K562 (cell line): ENCODE measurements at regions not wholly inside any gene's neighbourhood (a gene's known extent, or its start where the extent isn't known, plus 50 kb on each side); places are given as distances from the start of the nearest gene placed in this dataset.
"Not testable (repeated sequence)": the region's sequence is repeated elsewhere in the genome, so short reads cannot be mapped to it uniquely, and the experiment has no call there.

Experiments used
- ATAC-seq: fragments of 200-7000 bp; cut with Tn5 transposase; 3 replicates; pipeline ENCODE4 v1.9.1; 2020; ENCODE audit warnings: moderate library complexity
- BruUV-seq: library from RNA; stranded (reverse); fragments of 400-500 nt; replicated peaks from 2 replicates; lab custom pipeline; 2021; lab: Mats Ljungman, UMichigan
- CTCF ChIA-PET: fragments of 300-600 bp; formaldehyde crosslinking; extraction: SDS; loops from one replicate; lab custom pipeline; 2021; ENCODE audit warnings: low intra/inter-chr PET ratio; lab: Yijun Ruan, JAX
- POLR2A ChIA-PET: fragments of 300-600, 350-650 bp; sonication (Branson Sonifier 250); formaldehyde crosslinking; extraction: SDS; loops from one replicate; lab custom pipeline; 2021; ENCODE audit warnings: antibody characterized with exemption, inconsistent platforms; lab: Yijun Ruan, JAX
- DNase-seq, 4 experiments: peaks; one replicate each; pipeline versions ENCODE4 v3.0.0 to v3.0.0-alpha.2; 2011 to 2018; ENCODE audit warnings: low spot score in 3 of 4, mixed read lengths in 3 of 4; ENCODE audit errors: extremely low read depth in 1 of 4
- FAIRE-seq: peaks from 2 replicates; lab custom pipeline; 2011; peaks lifted over from hg19 to GRCh38; lab: Jason Lieb, UNC
- H2AFZ ChIP-seq: 2 replicates; pipeline ENCODE4 v1.6.0; 2011; ENCODE audit warnings: low read depth, low read length, control low read depth, inconsistent platforms
- H3K27ac ChIP-seq: fragments of 200-600 bp; 3 replicates; pipeline ENCODE4 v1.8.0; 2011; ENCODE audit warnings: low read depth, mild to moderate bottlenecking, control low read depth, inconsistent platforms, low read length, moderate library complexity, mixed read lengths; ENCODE audit errors: extremely low read depth
- H3K27me3 ChIP-seq, 2 experiments: fragments of 300-600 bp in 1 of 2; 2 replicates in 1 of 2; 3 replicates in 1 of 2; pipeline versions ENCODE4 v1.6.0 to v1.8.0; 2011; ENCODE audit warnings: inconsistent platforms in 2 of 2, low read length in 2 of 2, mild to moderate bottlenecking in 1 of 2, mixed read lengths in 1 of 2, moderate library complexity in 1 of 2; ENCODE audit not compliant: control insufficient read depth in 2 of 2, insufficient read depth in 2 of 2
- H3K36me3 ChIP-seq: fragments of 300-600 bp; 3 replicates; pipeline ENCODE4 v1.8.0; 2011; ENCODE audit warnings: mild to moderate bottlenecking, low read length, inconsistent platforms; ENCODE audit not compliant: control insufficient read depth, insufficient read depth
- H3K4me1 ChIP-seq, 2 experiments: fragments of 200-600 bp in 1 of 2; replicated peaks in 1 of 2; 2 replicates in 1 of 2; 3 replicates in 1 of 2; pipeline versions ENCODE4 v1.5.1 to v1.8.0; 2011; ENCODE audit warnings: inconsistent platforms in 2 of 2, low read length in 2 of 2, mild to moderate bottlenecking in 1 of 2, mixed read lengths in 1 of 2, moderate library complexity in 1 of 2; ENCODE audit not compliant: control insufficient read depth in 2 of 2, insufficient read depth in 2 of 2
- H3K4me2 ChIP-seq: 2 replicates; pipeline ENCODE4 v1.6.1; 2011; ENCODE audit warnings: low read length, control low read depth, inconsistent platforms, mixed read lengths; ENCODE audit not compliant: insufficient read depth
- H3K4me3 ChIP-seq: fragments of 200-600 bp; sonication (generic), shearing (Covaris generic); 2 replicates; pipeline ENCODE4 v1.5.1; 2016; ENCODE audit warnings: control low read depth, inconsistent platforms
- H3K79me2 ChIP-seq: fragments of 200-600 bp; 3 replicates; pipeline ENCODE4 v1.8.0; 2011; ENCODE audit warnings: low read length, inconsistent platforms; ENCODE audit not compliant: control insufficient read depth, insufficient read depth
- H3K9ac ChIP-seq, 2 experiments: 2 replicates each; pipeline versions ENCODE4 v1.6.0 to v1.6.1; 2011; ENCODE audit warnings: low read depth in 2 of 2, low read length in 2 of 2, control low read depth in 1 of 2, inconsistent platforms in 1 of 2, mild to moderate bottlenecking in 1 of 2, mixed read lengths in 1 of 2; ENCODE audit not compliant: insufficient read depth in 1 of 2
- H3K9me1 ChIP-seq: one replicate; pipeline ENCODE4 v1.6.0; 2011; ENCODE audit warnings: inconsistent platforms, mild to moderate bottlenecking, low read length, moderate library complexity; ENCODE audit not compliant: control insufficient read depth, insufficient read depth
- H3K9me3 ChIP-seq: replicated peaks from 2 replicates; pipeline ENCODE4 v1.5.1; 2011; ENCODE audit warnings: low read depth, low read length, inconsistent platforms; ENCODE audit not compliant: control insufficient read depth, insufficient read depth
- H4K20me1 ChIP-seq: replicated peaks from 2 replicates; pipeline ENCODE4 v1.6.1; 2011; ENCODE audit warnings: low read length, inconsistent platforms, mixed read lengths; ENCODE audit not compliant: control insufficient read depth, insufficient read depth
- ARID1B ChIP-seq: fragments of 450-650 bp; IDR thresholded peaks from 2 replicates; pipeline ENCODE4 v1.6.1; 2016; ENCODE audit warnings: antibody characterized with exemption, mild to moderate bottlenecking, inconsistent platforms
- C11orf30 ChIP-seq: fragments of 450-650 bp; IDR thresholded peaks from 2 replicates; pipeline ENCODE4 v1.6.1; 2016; ENCODE audit warnings: low read depth, mild to moderate bottlenecking
- CEBPG ChIP-seq, 3 experiments: fragments of 200-800 bp in 1 of 3; sonication (Bioruptor generic) in 1 of 3; sonication (generic) in 1 of 3; formaldehyde crosslinking in 1 of 3; IDR thresholded peaks in 2 of 3; conservative IDR thresholded peaks in 1 of 3; 2 replicates each; pipeline versions ENCODE4 v1.6.1 to v1.8.0; 2016 to 2022; ENCODE audit warnings: missing compliant biosample characterization in 2 of 3, missing genetic modification characterization in 2 of 3, mild to moderate bottlenecking in 1 of 3, missing genetic modification reagents in 1 of 3
- EP300 ChIP-seq: IDR thresholded peaks from 2 replicates; pipeline ENCODE4 v1.6.1; 2012; ENCODE audit warnings: low read length, improper control_type of control experiment
- GABPA ChIP-seq: fragments of 200-800 bp; sonication (Bioruptor generic); conservative IDR thresholded peaks from 2 replicates; pipeline ENCODE4 v1.6.1; 2016; ENCODE audit warnings: low read depth, missing genetic modification characterization, missing compliant biosample characterization
- GATAD2B ChIP-seq: fragments of 450-650 bp; IDR thresholded peaks from 2 replicates; pipeline ENCODE4 v1.6.1; 2017; ENCODE audit warnings: mild to moderate bottlenecking, borderline replicate concordance
- HDAC2 ChIP-seq: fragments of 450-650 bp; IDR thresholded peaks from 2 replicates; pipeline ENCODE4 v1.6.1; 2016; ENCODE audit warnings: mild to moderate bottlenecking
- JUND ChIP-seq, 2 experiments: IDR thresholded peaks; 2 replicates in 1 of 2; 3 replicates in 1 of 2; pipeline ENCODE4 v1.6.1; 2011; ENCODE audit warnings: borderline replicate concordance in 2 of 2, low read depth in 2 of 2, low read length in 2 of 2, improper control_type of control experiment in 1 of 2, missing biosample characterization in 1 of 2, missing genetic modification characterization in 1 of 2, missing genetic modification reagents in 1 of 2
- KDM1A ChIP-seq, 2 experiments: fragments of 450-650 bp; IDR thresholded peaks; 2 replicates each; pipeline ENCODE4 v1.6.1; 2016; ENCODE audit warnings: mild to moderate bottlenecking in 2 of 2
- LEF1 ChIP-seq: fragments of 450-650 bp; IDR thresholded peaks from 2 replicates; pipeline ENCODE4 v1.6.1; 2016; ENCODE audit warnings: mild to moderate bottlenecking
- MEIS2 ChIP-seq: fragments of 450-650 bp; IDR thresholded peaks from 2 replicates; pipeline ENCODE4 v1.6.1; 2014; ENCODE audit warnings: mild to moderate bottlenecking; ENCODE audit not compliant: partially characterized antibody
- RCOR1 ChIP-seq, 2 experiments: IDR thresholded peaks; 2 replicates each; pipeline ENCODE4 v1.6.1; 2012; ENCODE audit warnings: low read depth in 2 of 2, low read length in 2 of 2, borderline replicate concordance in 1 of 2, improper control_type of control experiment in 1 of 2
- RNF2 ChIP-seq: sonication (generic); IDR thresholded peaks from 2 replicates; pipeline ENCODE4 v1.6.1; 2016
- SMARCA4 ChIP-seq: fragments of 450-650 bp; IDR thresholded peaks from 2 replicates; pipeline ENCODE4 v1.6.1; 2016
- SMARCE1 ChIP-seq: fragments of 450-650 bp; IDR thresholded peaks from 2 replicates; pipeline ENCODE4 v1.7.1; 2016; ENCODE audit warnings: mild to moderate bottlenecking
- SOX6 ChIP-seq: fragments of 450-650 bp; IDR thresholded peaks from 2 replicates; pipeline ENCODE4 v1.6.1; 2014; ENCODE audit warnings: mild to moderate bottlenecking
- STAT5A ChIP-seq: IDR thresholded peaks from 2 replicates; pipeline ENCODE4 v1.6.1; 2012; ENCODE audit warnings: low read length, inconsistent platforms, borderline replicate concordance
- WGBS: fragments of 100-300 bp; shearing (Covaris generic); methylation state at CpG from one replicate; pipeline ENCODE4 v1.1.6; 2016; ENCODE audit warnings: low coverage, mixed read lengths; ENCODE audit not compliant: insufficient coverage; ENCODE audit errors: missing lambda C conversion rate; 5-methylcytosine and 5-hydroxymethylcytosine counted together
- in situ Hi-C: fragments of 300-500 bp; cut with MboI; formaldehyde crosslinking; loops from 4 replicates; pipeline ENCODE4 v1.15.0; 2018; ENCODE audit warnings: inconsistent platforms, mixed read lengths
- intact Hi-C: fragments of 100-400 bp; cut with micrococcal nuclease; formaldehyde crosslinking; loops from 2 replicates; pipeline ENCODE4 v1.14.2; 2022
- TF ChIP-seq, protein P1 (sequence below): IDR thresholded peaks from 2 replicates; pipeline ENCODE4 v1.6.1; 2014; ENCODE audit warnings: antibody characterized with exemption
- TF ChIP-seq, protein P2 (sequence below), 2 experiments: IDR thresholded peaks in 1 of 2; conservative IDR thresholded peaks in 1 of 2; 2 replicates each; pipeline ENCODE4 v1.6.1; 2016; ENCODE audit warnings: low read depth in 2 of 2, mild to moderate bottlenecking in 1 of 2, missing compliant biosample characterization in 1 of 2, missing genetic modification characterization in 1 of 2, moderate library complexity in 1 of 2

DNA sequence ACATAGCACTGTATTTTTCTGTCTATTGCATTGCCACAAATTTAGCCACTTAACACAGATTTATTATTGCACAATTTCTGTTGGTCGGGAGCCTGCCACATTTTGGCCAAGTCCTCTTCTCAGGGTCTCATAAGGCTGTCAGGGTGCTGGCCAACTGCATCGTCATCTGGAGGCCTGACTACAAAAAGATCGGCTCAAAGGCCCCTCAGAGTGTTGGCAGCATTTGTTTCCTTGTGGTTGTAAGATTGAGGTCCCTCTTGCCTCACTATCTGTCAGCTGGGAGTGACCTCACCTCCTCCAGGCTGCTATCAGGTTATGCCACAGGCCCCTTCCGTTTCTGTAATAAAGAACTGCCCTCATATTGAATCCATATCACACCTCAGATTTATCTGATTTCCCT, 67.3 kb upstream of the BDP1 start:
- 0% methylated on average over 4 of the region's 4 CpGs for WGBS
- H3K9me3 ChIP-seq, H3K4me3 ChIP-seq, CTCF ChIA-PET, H3K79me2 ChIP-seq, BruUV-seq, H4K20me1 ChIP-seq, intact Hi-C loops, H3K27me3 ChIP-seq, H3K36me3 ChIP-seq, in situ Hi-C loops, H3K9ac ChIP-seq, H3K4me1 ChIP-seq, POLR2A ChIA-PET, H3K27ac ChIP-seq, H3K9me1 ChIP-seq, H2AFZ ChIP-seq: not testable (repeated sequence)
- DNase-seq: peak; percentile 38 to 87 (median 55)
- peak; percentile 86 for FAIRE-seq
- peak; percentile 88 for ATAC-seq
- H3K4me2 ChIP-seq: peak overlapping the region; percentile 11; the same call in 1 of the 2 replicates
- TF ChIP-seq LEF1: peak; percentile 47; the same call in 1 of the 2 replicates
- TF ChIP-seq HDAC2: peak; percentile 68; the same call in 1 of the 2 replicates
- peak; percentile 89 to 90 for TF ChIP-seq KDM1A (IDR thresholded peaks at IDR 0.05)
- TF ChIP-seq GABPA (tag): 0 out of 2 replicates have a peak, but pooled peaks have one; percentile 17
- TF ChIP-seq CEBPG (CRISPR knock-in tag; IDR thresholded peaks at IDR 0.05): peak; percentile 70; the same call in 1 of the 2 replicates
- peak; percentile 82 to 93 for TF ChIP-seq CEBPG (tag; conservative IDR thresholded peaks at IDR 0.05 in 1 of 2, IDR thresholded peaks at IDR 0.05 in 1 of 2)
- TF ChIP-seq SMARCE1: peak; percentile 84
- peak; percentile 35; the same call in 1 of the 2 replicates for TF ChIP-seq STAT5A
- TF ChIP-seq, protein P1, sequence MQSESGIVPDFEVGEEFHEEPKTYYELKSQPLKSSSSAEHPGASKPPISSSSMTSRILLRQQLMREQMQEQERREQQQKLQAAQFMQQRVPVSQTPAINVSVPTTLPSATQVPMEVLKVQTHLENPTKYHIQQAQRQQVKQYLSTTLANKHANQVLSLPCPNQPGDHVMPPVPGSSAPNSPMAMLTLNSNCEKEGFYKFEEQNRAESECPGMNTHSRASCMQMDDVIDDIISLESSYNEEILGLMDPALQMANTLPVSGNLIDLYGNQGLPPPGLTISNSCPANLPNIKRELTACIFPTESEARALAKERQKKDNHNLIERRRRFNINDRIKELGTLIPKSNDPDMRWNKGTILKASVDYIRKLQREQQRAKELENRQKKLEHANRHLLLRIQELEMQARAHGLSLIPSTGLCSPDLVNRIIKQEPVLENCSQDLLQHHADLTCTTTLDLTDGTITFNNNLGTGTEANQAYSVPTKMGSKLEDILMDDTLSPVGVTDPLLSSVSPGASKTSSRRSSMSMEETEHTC: 0 out of 2 replicates have a peak, but pooled peaks have one; percentile 35
- TF ChIP-seq GATAD2B: peak; percentile 44; the same call in 1 of the 2 replicates
- TF ChIP-seq C11orf30: peak; percentile 22; the same call in 1 of the 2 replicates
- peak; percentile 89 for TF ChIP-seq ARID1B
- TF ChIP-seq EP300: peak; percentile 79
- peak; percentile 93 for TF ChIP-seq JUND (IDR thresholded peaks at IDR 0.05; ENCODE audit: borderline replicate concordance, low read depth, low read length)
- TF ChIP-seq JUND (tag; IDR thresholded peaks at IDR 0.05; ENCODE audit: borderline replicate concordance, low read depth, low read length): peak; percentile 89; the same call in 2 of the 3 replicates
- TF ChIP-seq RCOR1 (IDR thresholded peaks at IDR 0.05; ENCODE audit: borderline replicate concordance in 1 of 2, low read depth in 2 of 2, low read length in 2 of 2): peak in 1 of 2 experiments; percentile 87; a peak in 3 of 4 replicates
- peak; percentile 63 for TF ChIP-seq MEIS2
- peak; percentile 81 for TF ChIP-seq SOX6
- TF ChIP-seq RNF2: peak; percentile 57; the same call in 1 of the 2 replicates
- TF ChIP-seq, protein P2, sequence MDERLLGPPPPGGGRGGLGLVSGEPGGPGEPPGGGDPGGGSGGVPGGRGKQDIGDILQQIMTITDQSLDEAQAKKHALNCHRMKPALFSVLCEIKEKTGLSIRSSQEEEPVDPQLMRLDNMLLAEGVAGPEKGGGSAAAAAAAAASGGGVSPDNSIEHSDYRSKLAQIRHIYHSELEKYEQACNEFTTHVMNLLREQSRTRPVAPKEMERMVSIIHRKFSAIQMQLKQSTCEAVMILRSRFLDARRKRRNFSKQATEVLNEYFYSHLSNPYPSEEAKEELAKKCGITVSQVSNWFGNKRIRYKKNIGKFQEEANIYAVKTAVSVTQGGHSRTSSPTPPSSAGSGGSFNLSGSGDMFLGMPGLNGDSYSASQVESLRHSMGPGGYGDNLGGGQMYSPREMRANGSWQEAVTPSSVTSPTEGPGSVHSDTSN (CRISPR knock-in tag; IDR thresholded peaks at IDR 0.05; ENCODE audit: low read depth): not testable (repeated sequence)
- TF ChIP-seq, protein P2 (tag; conservative IDR thresholded peaks at IDR 0.05; ENCODE audit: low read depth): 0 out of 2 replicates have a peak, but pooled peaks have one; percentile 16
- peak; percentile 87 for TF ChIP-seq SMARCA4
